ENCODE measurements at regions not wholly inside any gene's neighbourhood (a gene's known extent, or its start where the extent isn't known, plus 50 kb on each side); places are given as distances from the start of the nearest gene placed in this dataset.

DNA sequence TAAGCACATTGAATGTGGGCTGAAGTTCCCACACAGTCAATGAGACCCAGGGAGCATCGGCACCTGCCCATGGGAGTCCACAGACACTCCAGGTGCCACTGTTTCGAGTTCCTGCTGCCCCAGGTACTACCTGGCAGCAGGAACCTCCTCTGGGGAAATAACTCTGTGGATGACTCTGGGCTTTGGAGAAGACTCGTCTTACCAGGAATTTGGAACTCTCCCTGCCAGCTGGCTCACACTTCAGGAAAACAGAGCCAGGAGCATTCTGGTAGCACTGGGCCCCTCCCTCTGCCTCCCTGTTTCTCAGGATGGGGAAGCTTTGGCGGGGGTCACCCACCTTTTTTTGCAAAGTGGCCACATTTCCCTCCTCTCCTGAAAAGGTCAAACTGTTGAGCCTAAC lies 69.5 kb upstream of the MC3R start:
- no peak for TF ChIP-seq POLR2A (IDR thresholded peaks at IDR 0.05; ENCODE audit: low read length)
- TF ChIP-seq GATA1 (IDR thresholded peaks at IDR 0.05; ENCODE audit: low read depth, low read length): no peak
